ENCODE measurements at regions not wholly inside any gene's neighbourhood (a gene's known extent, or its start where the extent isn't known, plus 50 kb on each side); places are given as distances from the start of the nearest gene placed in this dataset.

- H3K27ac Mint-ChIP-seq = no peak overlapping the region
- no peaks in the 10 kb centered on the region for H3K9me3 Mint-ChIP-seq (ENCODE audit: low read depth)
- no peak overlapping the region for H3K4me3 Mint-ChIP-seq (ENCODE audit: low read depth)
- H3K27me3 Mint-ChIP-seq = no peaks in the 10 kb centered on the region
- H3K36me3 Mint-ChIP-seq (ENCODE audit: insufficient read depth) = no peaks in the 10 kb centered on the region
- TF ChIP-seq, protein P1, sequence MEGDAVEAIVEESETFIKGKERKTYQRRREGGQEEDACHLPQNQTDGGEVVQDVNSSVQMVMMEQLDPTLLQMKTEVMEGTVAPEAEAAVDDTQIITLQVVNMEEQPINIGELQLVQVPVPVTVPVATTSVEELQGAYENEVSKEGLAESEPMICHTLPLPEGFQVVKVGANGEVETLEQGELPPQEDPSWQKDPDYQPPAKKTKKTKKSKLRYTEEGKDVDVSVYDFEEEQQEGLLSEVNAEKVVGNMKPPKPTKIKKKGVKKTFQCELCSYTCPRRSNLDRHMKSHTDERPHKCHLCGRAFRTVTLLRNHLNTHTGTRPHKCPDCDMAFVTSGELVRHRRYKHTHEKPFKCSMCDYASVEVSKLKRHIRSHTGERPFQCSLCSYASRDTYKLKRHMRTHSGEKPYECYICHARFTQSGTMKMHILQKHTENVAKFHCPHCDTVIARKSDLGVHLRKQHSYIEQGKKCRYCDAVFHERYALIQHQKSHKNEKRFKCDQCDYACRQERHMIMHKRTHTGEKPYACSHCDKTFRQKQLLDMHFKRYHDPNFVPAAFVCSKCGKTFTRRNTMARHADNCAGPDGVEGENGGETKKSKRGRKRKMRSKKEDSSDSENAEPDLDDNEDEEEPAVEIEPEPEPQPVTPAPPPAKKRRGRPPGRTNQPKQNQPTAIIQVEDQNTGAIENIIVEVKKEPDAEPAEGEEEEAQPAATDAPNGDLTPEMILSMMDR (IDR thresholded peaks at IDR 0.05; ENCODE audit: unreplicated experiment) = no peak
- no peaks in the 10 kb centered on the region for H3K4me1 Mint-ChIP-seq (ENCODE audit: low read depth)
- no peak for DNase-seq (ENCODE audit: low spot score, unreplicated experiment)
These were observed 219.7 kb upstream of the ADARB2 start for GRCh38 chr10:1957057-1957456.

GRCh38 chr10:1954300-1954699 lies 217.0 kb upstream of the ADARB2 start:
- no peaks in the 10 kb centered on the region for H3K27me3 Mint-ChIP-seq
- TF ChIP-seq, protein P1 (IDR thresholded peaks at IDR 0.05; ENCODE audit: unreplicated experiment) = no peak
- H3K36me3 Mint-ChIP-seq (ENCODE audit: insufficient read depth) = no peaks in the 10 kb centered on the region
- H3K27ac Mint-ChIP-seq = no peak overlapping the region
- DNase-seq (ENCODE audit: low spot score, unreplicated experiment) = no peak
- peaks cover 3% of the 10 kb centered on the region for H3K9me3 Mint-ChIP-seq (ENCODE audit: low read depth)
- H3K4me3 Mint-ChIP-seq (ENCODE audit: low read depth) = no peak overlapping the region
- no peaks in the 10 kb centered on the region for H3K4me1 Mint-ChIP-seq (ENCODE audit: low read depth)

DNA sequence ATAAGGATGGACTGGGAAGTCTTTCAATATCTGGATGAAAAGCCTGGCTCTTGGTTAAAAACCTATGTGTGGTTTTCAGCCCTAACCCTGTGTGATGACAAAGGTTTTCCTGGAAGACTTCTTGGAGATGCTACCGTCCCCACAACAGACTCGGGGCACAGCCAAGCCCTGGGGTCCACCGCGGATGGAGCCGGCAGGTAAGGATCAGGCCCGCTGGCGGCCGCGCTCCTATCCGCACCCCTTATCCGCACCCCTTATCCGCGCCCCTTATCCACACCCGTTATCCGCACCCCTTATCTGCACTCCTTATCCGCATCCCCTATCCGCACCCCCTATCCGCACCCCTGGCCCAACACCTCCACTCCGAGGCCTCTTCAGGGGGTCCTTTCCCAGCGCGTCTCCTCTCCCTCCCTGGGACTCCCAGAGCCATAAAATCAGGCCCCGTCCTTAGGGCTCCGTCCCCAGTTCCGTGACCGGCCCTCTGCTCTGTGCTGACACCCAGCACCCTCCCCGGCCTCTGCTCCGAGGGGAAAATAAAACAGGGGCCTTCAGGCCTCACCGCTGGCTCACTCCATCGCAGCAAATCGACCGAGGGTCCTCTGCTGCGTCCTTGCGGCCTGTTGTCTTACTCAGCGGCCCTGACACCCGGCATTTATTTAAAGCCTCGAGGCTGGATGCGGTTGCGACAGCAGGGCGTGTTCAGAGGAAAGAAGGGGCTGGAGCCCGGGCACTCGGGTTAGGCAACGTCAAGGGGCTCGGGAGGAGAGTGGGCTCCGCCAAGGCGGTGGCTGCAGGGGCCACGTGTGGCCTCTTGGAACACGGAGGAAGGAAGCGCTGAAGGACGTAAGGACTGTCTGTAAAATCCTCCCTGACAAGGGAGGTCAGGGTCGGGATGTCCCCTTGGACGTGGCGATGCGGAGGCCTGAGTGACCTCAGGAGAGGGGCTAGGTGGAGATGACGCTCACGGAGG lies 215.1 kb upstream of the ADARB2 start:
- Mint-ChIP-seq H3K27me3 (no peaks in the 10 kb centered on the region), H3K4me3 (ENCODE audit: low read depth) (no peak overlapping the region), H3K9me3 (ENCODE audit: low read depth) (peaks cover 3% of the 10 kb centered on the region), H3K36me3 (ENCODE audit: insufficient read depth) (no peaks in the 10 kb centered on the region), H3K4me1 (ENCODE audit: low read depth) (no peaks in the 10 kb centered on the region), H3K27ac (no peak overlapping the region)
- DNase-seq (ENCODE audit: low spot score, unreplicated experiment) = no peak
- TF ChIP-seq, protein P1 (IDR thresholded peaks at IDR 0.05; ENCODE audit: unreplicated experiment) = no peak

DNA sequence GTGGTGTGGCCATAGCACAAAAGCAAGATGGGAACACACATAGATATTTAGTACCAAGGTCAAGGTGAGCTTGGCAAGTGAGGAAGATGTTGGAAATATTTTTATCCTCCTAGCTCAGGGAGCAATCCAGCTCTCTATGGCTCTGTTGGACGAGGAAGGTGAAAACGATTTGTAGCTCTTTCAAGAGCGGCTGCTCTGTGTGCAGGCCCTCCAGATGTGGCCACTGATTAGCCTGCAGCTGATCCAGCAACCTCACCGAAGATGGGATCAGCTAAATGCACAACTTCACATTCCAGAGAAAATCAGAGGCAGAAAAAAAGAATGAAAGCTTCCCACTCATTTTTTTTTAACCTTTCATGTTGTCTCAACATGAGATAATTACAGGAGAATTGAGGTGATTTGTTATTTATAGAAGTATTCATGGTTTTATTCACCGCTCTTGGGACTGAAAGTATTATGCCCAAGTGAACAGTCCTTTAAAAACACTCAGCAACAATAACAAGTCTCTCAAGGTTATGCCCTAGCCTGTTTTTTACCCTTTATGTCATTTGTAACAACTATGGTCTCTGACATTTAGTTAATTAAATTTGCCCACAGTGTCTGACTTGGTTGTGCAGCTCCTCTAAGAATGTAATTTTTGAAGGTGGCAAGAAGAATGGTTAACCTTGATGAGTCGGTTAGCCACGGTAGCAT lies 213.6 kb upstream of the ADARB2 start:
- Mint-ChIP-seq H3K9me3 (ENCODE audit: low read depth) (peaks cover 3% of the 10 kb centered on the region), H3K4me1 (ENCODE audit: low read depth) (peaks cover 2% of the 10 kb centered on the region), H3K36me3 (ENCODE audit: insufficient read depth) (no peaks in the 10 kb centered on the region), H3K27me3 (no peaks in the 10 kb centered on the region), H3K27ac (no peak overlapping the region), H3K4me3 (ENCODE audit: low read depth) (no peak overlapping the region)
- TF ChIP-seq, protein P1 (IDR thresholded peaks at IDR 0.05; ENCODE audit: unreplicated experiment) = no peak
- no peak for DNase-seq (ENCODE audit: low spot score, unreplicated experiment)

GRCh38 chr10:1947464-1948003 lies 210.2 kb upstream of the ADARB2 start:
- Mint-ChIP-seq H3K4me3 (ENCODE audit: low read depth) (no peak overlapping the region), H3K9me3 (ENCODE audit: low read depth) (peaks cover 11% of the 10 kb centered on the region), H3K27ac (no peak overlapping the region), H3K27me3 (no peaks in the 10 kb centered on the region), H3K4me1 (ENCODE audit: low read depth) (peaks cover 2% of the 10 kb centered on the region), H3K36me3 (ENCODE audit: insufficient read depth) (no peaks in the 10 kb centered on the region)
- TF ChIP-seq, protein P1 (IDR thresholded peaks at IDR 0.05; ENCODE audit: unreplicated experiment) = no peak
- DNase-seq (ENCODE audit: low spot score, unreplicated experiment) = no peak
